Activated CD8-positive, alpha-beta T cell treated with anti-CD3 and anti-CD28 coated beads for 36 hours (primary cell): ENCODE measurements at regions not wholly inside any gene's neighbourhood (a gene's known extent, or its start where the extent isn't known, plus 50 kb on each side); places are given as distances from the start of the nearest gene placed in this dataset.

Source experiments
- ATAC-seq: fragments of 200-7000 bp; cut with Tn5 transposase; one replicate; pipeline ENCODE4 v1.10.0; 2021; ENCODE audit warnings: mild to moderate bottlenecking, moderate library complexity
- CTCF ChIA-PET: fragments of 350-600 bp; sonication (Branson Sonifier 250); formaldehyde crosslinking; loops from one replicate; lab custom pipeline; 2021; ENCODE audit warnings: antibody characterized with exemption; lab: Charles Lee
- POLR2A ChIA-PET: fragments of 350-600 bp; sonication (Branson Sonifier 250); formaldehyde crosslinking; loops from one replicate; lab custom pipeline; 2021; ENCODE audit warnings: antibody characterized with exemption; lab: Charles Lee
- DNase-seq: peaks from one replicate; pipeline ENCODE4 v3.0.0-alpha.2; 2020
- H3K27ac Mint-ChIP-seq: one replicate; pipeline ENCODE4 v1.8.0; 2021; ENCODE audit warnings: mild to moderate bottlenecking, mixed read lengths
- H3K27me3 Mint-ChIP-seq: one replicate; pipeline ENCODE4 v1.8.0; 2021; ENCODE audit warnings: mixed read lengths
- H3K36me3 Mint-ChIP-seq: one replicate; pipeline ENCODE4 v1.8.0; 2021; ENCODE audit warnings: low read depth, mixed read lengths
- H3K4me1 Mint-ChIP-seq: one replicate; pipeline ENCODE4 v1.8.0; 2021; ENCODE audit warnings: low read depth, mixed read lengths
- H3K4me3 Mint-ChIP-seq: one replicate; pipeline ENCODE4 v1.8.0; 2021; ENCODE audit warnings: mild to moderate bottlenecking, moderate library complexity, mixed read lengths
- H3K9me3 Mint-ChIP-seq: one replicate; pipeline ENCODE4 v1.8.0; 2021; ENCODE audit warnings: mixed read lengths
- intact Hi-C: fragments of 100-400 bp; cut with micrococcal nuclease; formaldehyde crosslinking; loops from one replicate; pipeline ENCODE4 v1.10.0; 2022
- TF ChIP-seq, protein P1 (sequence below): fragments of 200-600 bp; IDR thresholded peaks from one replicate; pipeline ENCODE4 v1.8.0; 2022; ENCODE audit warnings: antibody characterized with exemption, mild to moderate bottlenecking

DNA sequence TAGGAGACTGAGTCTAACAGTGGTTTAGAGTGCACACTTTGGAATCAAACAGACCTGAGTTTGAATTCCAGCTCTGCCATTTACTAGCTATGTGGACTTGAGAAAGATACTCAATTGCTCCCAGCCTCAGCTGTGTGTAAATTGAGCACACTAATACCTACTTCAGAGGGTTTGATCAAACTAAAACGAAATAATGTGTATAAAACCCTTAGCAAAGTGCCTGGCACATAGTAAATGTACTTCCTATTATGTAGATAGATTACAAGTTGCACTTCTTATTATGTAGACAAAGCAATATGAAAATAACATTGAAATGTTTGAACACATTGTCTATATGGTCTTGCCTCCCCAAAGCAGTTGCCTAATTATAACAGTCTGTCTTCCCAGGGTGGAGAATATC, 180.6 kb downstream of the ANXA2 start:
- Mint-ChIP-seq H3K4me1 (no peaks in the 10 kb centered on the region), H3K9me3 (no peaks in the 10 kb centered on the region), H3K27ac (no peak overlapping the region), H3K27me3 (peaks cover 14% of the 10 kb centered on the region), H3K4me3 (no peak overlapping the region), H3K36me3 (no peaks in the 10 kb centered on the region)
- CTCF ChIA-PET: interaction anchor here (2.0 kb wide), 1 partner anchor 111 kb away, joined by 5 read pairs; no protein-coding TSS in a partner anchor
- intact Hi-C loops: no loop called here
- TF ChIP-seq, protein P1, sequence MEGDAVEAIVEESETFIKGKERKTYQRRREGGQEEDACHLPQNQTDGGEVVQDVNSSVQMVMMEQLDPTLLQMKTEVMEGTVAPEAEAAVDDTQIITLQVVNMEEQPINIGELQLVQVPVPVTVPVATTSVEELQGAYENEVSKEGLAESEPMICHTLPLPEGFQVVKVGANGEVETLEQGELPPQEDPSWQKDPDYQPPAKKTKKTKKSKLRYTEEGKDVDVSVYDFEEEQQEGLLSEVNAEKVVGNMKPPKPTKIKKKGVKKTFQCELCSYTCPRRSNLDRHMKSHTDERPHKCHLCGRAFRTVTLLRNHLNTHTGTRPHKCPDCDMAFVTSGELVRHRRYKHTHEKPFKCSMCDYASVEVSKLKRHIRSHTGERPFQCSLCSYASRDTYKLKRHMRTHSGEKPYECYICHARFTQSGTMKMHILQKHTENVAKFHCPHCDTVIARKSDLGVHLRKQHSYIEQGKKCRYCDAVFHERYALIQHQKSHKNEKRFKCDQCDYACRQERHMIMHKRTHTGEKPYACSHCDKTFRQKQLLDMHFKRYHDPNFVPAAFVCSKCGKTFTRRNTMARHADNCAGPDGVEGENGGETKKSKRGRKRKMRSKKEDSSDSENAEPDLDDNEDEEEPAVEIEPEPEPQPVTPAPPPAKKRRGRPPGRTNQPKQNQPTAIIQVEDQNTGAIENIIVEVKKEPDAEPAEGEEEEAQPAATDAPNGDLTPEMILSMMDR: no peak
- POLR2A ChIA-PET: no interaction called here
- DNase-seq (no peak), ATAC-seq (no peak)

DNA sequence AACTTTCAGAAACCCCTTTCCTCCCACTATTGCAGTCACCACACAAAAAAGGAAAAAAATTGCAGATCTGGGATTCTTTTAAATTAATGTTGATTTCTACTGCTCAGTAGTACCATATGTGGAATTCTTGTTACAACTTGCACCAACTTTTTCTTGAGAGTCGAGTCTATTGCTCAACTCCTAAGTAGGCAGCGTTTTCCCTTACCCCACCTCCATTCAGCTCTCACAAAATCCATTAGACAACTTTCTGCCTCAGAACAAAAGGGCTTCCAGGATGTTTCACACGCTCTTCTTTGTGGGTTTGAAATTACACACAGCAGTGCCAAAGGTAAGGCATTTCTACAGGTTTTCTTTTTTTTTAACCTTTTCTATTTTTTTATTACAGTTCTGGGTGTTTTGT, 179.5 kb downstream of the ANXA2 start:
- no peak overlapping the region for H3K27ac Mint-ChIP-seq
- TF ChIP-seq, protein P1: no peak
- ChIA-PET POLR2A (no interaction called here), CTCF (interaction anchor here (0.6 to 1.0 kb wide), 2 partner anchors 10 to 109 kb away, joined by 3 to 4 read pairs; no protein-coding TSS in a partner anchor)
- DNase-seq: no peak
- no peak overlapping the region for H3K4me3 Mint-ChIP-seq
- H3K36me3 Mint-ChIP-seq: no peaks in the 10 kb centered on the region
- intact Hi-C loops: no loop called here
- H3K9me3 Mint-ChIP-seq: no peaks in the 10 kb centered on the region
- no peak for ATAC-seq
- peaks cover 13% of the 10 kb centered on the region for H3K27me3 Mint-ChIP-seq
- no peaks in the 10 kb centered on the region for H3K4me1 Mint-ChIP-seq

DNA sequence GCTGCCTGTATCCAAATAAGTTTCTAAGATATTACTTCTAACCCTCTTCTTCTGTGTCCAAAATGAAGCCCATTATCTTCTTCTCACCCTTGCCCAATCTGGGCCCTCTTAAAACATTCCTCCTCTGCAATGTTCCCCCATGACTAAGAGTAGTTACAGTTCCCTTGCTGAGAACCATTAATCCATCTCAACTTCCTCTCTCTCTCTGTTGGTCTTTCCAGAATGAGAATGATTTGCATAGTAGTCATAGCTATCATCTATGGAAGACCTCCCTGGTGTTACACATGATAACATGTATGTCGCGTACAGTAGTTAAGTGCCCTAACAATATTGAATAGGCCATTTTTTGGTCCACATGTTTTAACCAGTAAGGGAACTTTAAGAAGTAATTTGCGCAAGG, 177.9 kb downstream of the ANXA2 start:
- no peaks in the 10 kb centered on the region for H3K9me3 Mint-ChIP-seq
- CTCF ChIA-PET: no interaction called here
- no peak for ATAC-seq

DNA sequence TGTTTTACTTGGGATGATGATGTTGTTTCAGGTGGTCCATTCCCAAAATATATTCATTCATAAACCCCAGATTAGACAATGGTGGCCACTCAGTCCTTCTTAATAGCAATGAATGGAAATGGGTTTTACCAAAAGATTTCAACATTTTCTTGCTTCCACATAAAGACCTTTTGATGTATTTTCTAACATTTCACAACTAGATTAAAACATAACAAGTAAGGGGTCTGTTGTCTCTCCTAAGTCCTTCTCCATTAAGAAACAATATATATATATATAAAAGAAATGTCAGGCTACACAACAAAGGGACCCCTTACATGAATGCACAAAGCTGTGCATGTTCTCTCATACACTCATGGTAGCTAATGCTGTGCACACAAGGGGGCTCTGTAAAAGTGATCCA, 176.4 kb downstream of the ANXA2 start:
- DNase-seq (no peak), ATAC-seq (no peak)
- Mint-ChIP-seq H3K4me3 (no peak overlapping the region), H3K36me3 (no peaks in the 10 kb centered on the region), H3K4me1 (no peaks in the 10 kb centered on the region), H3K27ac (no peak overlapping the region), H3K27me3 (peaks cover 9% of the 10 kb centered on the region), H3K9me3 (no peaks in the 10 kb centered on the region)
- ChIA-PET POLR2A (no interaction called here), CTCF (no interaction called here)
- TF ChIP-seq, protein P1: no peak
- intact Hi-C loops: no loop called here

More for the DNA sequence above, 177.9 kb downstream of the ANXA2 start:
- intact Hi-C loops: no loop called here
- H3K4me1 Mint-ChIP-seq: no peaks in the 10 kb centered on the region
- H3K4me3 Mint-ChIP-seq: no peak overlapping the region
- POLR2A ChIA-PET: no interaction called here
- H3K36me3 Mint-ChIP-seq: no peaks in the 10 kb centered on the region
- TF ChIP-seq, protein P1: no peak
- peaks cover 14% of the 10 kb centered on the region for H3K27me3 Mint-ChIP-seq
- no peak for DNase-seq
- no peak overlapping the region for H3K27ac Mint-ChIP-seq

- ATAC-seq: no peak
- H3K27ac Mint-ChIP-seq: no peak overlapping the region
- no peak for DNase-seq
- ChIA-PET POLR2A (no interaction called here), CTCF (no interaction called here)
- no peak overlapping the region for H3K4me3 Mint-ChIP-seq
- H3K27me3 Mint-ChIP-seq: peaks cover 9% of the 10 kb centered on the region
- TF ChIP-seq, protein P1: no peak
- H3K4me1 Mint-ChIP-seq: no peaks in the 10 kb centered on the region
- intact Hi-C loops: no loop called here
- no peaks in the 10 kb centered on the region for H3K36me3 Mint-ChIP-seq
- no peaks in the 10 kb centered on the region for H3K9me3 Mint-ChIP-seq
Measured at GRCh38 chr15:60222404-60222803, 175.4 kb downstream of the ANXA2 start.
